ENCODE measurements at regions not wholly inside any gene's neighbourhood (a gene's known extent, or its start where the extent isn't known, plus 50 kb on each side); places are given as distances from the start of the nearest gene placed in this dataset.

GRCh38 chr5:163807781-163808180 lies 302.4 kb downstream of the MAT2B start:
- Histone ChIP-seq H3K4me1 (ENCODE audit: control insufficient read depth in 1 of 2, insufficient read depth in 2 of 2, low read length in 2 of 2) (no peaks in the 10 kb centered on the region), H3K36me3 (replicated peaks in 1 of 2; ENCODE audit: control insufficient read depth in 1 of 2, insufficient read depth in 2 of 2, low read length in 2 of 2) (no peaks in the 10 kb centered on the region), H3K27me3 (ENCODE audit: control insufficient read depth in 2 of 2, insufficient read depth in 2 of 2, low read length in 2 of 2) (no peaks in the 10 kb centered on the region), H3K4me3 (replicated peaks in 1 of 3; ENCODE audit: low read depth in 2 of 3, low read length in 3 of 3) (no peak overlapping the region), H2AFZ (ENCODE audit: insufficient read depth, low read depth, low read length, poor library complexity, severe bottlenecking) (no peak overlapping the region), H4K20me1 (ENCODE audit: insufficient read depth, low read length) (no peaks in the 10 kb centered on the region), H3K9ac (ENCODE audit: insufficient read depth, low read length, poor library complexity, severe bottlenecking) (no peak overlapping the region), H3K79me2 (ENCODE audit: insufficient read depth, low read length) (no peaks in the 10 kb centered on the region), H3K4me2 (replicated peaks; ENCODE audit: extremely low read depth, low read length, poor library complexity, severe bottlenecking) (no peak overlapping the region), H3K27ac (ENCODE audit: low read depth in 1 of 2, low read length in 2 of 2) (no peak overlapping the region), H3K9me3 (replicated peaks in 1 of 2; ENCODE audit: control insufficient read depth in 1 of 2, insufficient read depth in 1 of 2, low read length in 2 of 2) (no peaks in the 10 kb centered on the region)
- Mint-ChIP-seq H3K27ac (no peak overlapping the region), H3K4me1 (no peaks in the 10 kb centered on the region), H3K9me3 (peaks cover 0 to 4% (median 2%) of the 10 kb centered on the region in 7 donors), H3K27me3 (ENCODE audit: low read depth in 3 of 3) (peaks cover 0 to 2% (median 1%) of the 10 kb centered on the region in 3 donors), H3K4me3 (no peak overlapping the region), H3K36me3 (no peaks in the 10 kb centered on the region)
- DNase-seq = no peak
- TF ChIP-seq CTCF (IDR thresholded peaks at IDR 0.05) = no peak
- intact Hi-C loops (cut with micrococcal nuclease) = no loop called here
- WGBS (ENCODE audit: insufficient coverage) = no CpG with 5 or more reads among the region's 2 CpGs

- WGBS (ENCODE audit: insufficient coverage) = no CpG with 5 or more reads among the region's 5 CpGs
- Histone ChIP-seq H3K9me3 (replicated peaks in 1 of 2; ENCODE audit: control insufficient read depth in 1 of 2, insufficient read depth in 1 of 2, low read length in 2 of 2) (no peaks in the 10 kb centered on the region), H3K36me3 (replicated peaks in 1 of 2; ENCODE audit: control insufficient read depth in 1 of 2, insufficient read depth in 2 of 2, low read length in 2 of 2) (no peaks in the 10 kb centered on the region), H2AFZ (ENCODE audit: insufficient read depth, low read depth, low read length, poor library complexity, severe bottlenecking) (no peak overlapping the region), H3K4me2 (replicated peaks; ENCODE audit: extremely low read depth, low read length, poor library complexity, severe bottlenecking) (no peak overlapping the region), H3K4me3 (replicated peaks in 1 of 3; ENCODE audit: low read depth in 2 of 3, low read length in 3 of 3) (no peak overlapping the region), H3K27ac (ENCODE audit: low read depth in 1 of 2, low read length in 2 of 2) (no peak overlapping the region), H4K20me1 (ENCODE audit: insufficient read depth, low read length) (no peaks in the 10 kb centered on the region), H3K4me1 (ENCODE audit: control insufficient read depth in 1 of 2, insufficient read depth in 2 of 2, low read length in 2 of 2) (no peaks in the 10 kb centered on the region), H3K9ac (ENCODE audit: insufficient read depth, low read length, poor library complexity, severe bottlenecking) (no peak overlapping the region), H3K27me3 (ENCODE audit: control insufficient read depth in 2 of 2, insufficient read depth in 2 of 2, low read length in 2 of 2) (no peaks in the 10 kb centered on the region), H3K79me2 (ENCODE audit: insufficient read depth, low read length) (no peaks in the 10 kb centered on the region)
- Mint-ChIP-seq H3K27ac (no peak overlapping the region), H3K36me3 (no peaks in the 10 kb centered on the region), H3K4me3 (no peak overlapping the region), H3K9me3 (peaks cover 0 to 3% (median under 1%) of the 10 kb centered on the region in 7 donors), H3K27me3 (ENCODE audit: low read depth in 3 of 3) (peaks cover 0 to 2% (median 1%) of the 10 kb centered on the region in 3 donors), H3K4me1 (no peaks in the 10 kb centered on the region)
- no peak for TF ChIP-seq CTCF (IDR thresholded peaks at IDR 0.05)
- DNase-seq = no peak
- intact Hi-C loops (cut with micrococcal nuclease) = no loop called here
These were observed 304.1 kb downstream of the MAT2B start for GRCh38 chr5:163809473-163809872.

Measured in CD14-positive monocyte (primary cell).